NCI-H510A (cell line): ENCODE measurements at regions not wholly inside any gene's neighbourhood (a gene's known extent, or its start where the extent isn't known, plus 50 kb on each side); places are given as distances from the start of the nearest gene placed in this dataset.
"Not testable (repeated sequence)": the region's sequence is repeated elsewhere in the genome, so short reads cannot be mapped to it uniquely, and the experiment has no call there.

Experiments
- DNase-seq: peaks from one replicate; lab custom pipeline; 2025; lab: John Stamatoyannopoulos, UW

- no peak for DNase-seq
Measured at GRCh38 chr2:37570773-37571586, 100.5 kb downstream of the CDC42EP3 start.

DNA sequence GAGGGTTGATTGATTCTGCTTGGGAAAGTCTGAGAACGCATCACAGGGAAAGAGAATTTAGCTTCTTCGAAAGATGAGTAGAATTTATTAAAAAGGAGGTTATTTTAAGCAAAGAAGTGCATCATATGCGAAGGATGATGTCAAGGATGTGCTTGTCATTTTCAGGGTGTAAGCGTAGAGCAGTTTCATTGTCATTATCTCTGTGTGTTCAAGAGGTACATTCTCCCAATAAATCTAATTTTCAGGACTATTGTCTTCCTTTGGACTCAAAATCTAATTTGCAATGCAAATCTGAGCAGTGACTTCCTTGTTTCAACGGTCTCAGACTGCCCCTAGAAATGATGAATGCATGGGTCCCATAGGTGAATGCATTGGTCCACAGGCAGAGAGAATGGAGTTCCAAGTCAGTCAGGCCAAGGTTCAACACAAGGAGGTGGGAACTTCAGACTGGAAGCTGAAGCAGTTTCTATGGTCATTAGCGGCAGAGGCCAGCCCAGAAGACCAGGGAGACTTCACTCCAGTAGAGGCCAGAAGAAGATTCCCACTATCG lies 99.8 kb downstream of the CDC42EP3 start:
- no peak for DNase-seq

DNA sequence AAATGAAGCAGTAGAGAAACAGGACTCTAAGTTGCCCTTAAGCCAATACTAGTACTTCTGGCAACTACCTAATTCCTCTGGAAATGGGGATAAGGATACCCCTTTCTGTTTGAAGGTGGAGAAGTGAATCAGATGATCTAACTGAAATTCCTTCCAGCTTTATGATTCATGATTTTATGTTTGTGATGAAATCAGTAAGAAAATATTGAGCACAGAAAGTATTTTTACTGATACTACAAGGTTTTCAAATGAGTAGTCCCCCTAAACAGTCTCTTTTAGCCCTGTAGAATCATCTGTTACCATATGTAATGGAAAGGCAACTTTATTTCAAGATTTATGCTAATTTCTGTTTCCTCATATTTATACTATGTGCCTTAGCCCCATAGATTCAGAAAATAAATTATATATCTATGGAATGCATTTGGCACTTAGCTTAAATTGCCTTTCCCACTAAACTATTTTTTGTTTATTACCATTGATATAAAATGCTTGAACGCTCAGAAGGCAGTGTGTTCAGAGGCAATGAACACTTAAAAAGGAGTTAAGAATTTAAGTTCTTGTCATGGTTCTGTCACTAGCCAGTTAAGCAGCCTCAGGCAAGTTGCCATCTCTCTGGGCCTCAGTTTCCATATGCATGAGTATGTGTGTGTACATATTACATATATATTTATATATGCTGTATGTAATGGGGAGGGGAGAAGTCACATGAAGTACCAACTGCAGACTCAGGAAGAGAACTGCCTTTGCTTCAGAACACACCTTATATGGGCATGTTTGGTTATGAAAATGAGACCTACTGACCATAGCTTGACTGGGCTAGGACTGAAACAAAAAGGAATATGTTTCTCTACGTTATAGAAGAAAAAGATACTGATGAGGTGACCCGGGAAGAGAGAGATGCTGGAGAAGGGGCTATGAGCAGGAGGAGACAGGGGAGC lies 97.7 kb downstream of the CDC42EP3 start:
- no peak for DNase-seq

DNA sequence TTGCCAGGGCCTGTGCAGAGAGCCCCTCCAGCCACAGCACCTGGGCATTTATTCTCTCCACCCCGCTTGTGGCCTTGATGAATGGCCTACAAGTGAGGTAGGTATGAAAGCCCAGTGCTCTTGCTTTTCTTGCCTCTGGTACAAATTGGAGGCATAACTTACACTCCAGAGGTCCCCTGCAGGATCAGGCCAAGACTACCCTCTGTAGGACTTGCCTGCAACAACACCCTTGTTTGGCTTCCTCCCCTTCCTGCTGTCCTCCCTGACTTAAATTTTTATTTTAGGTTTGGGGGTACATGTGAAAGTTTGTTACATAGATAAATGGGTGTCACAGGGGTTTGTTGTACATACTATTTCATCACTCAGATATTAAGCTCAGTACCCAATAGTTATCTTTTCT lies 95.7 kb downstream of the CDC42EP3 start:
- no peak for DNase-seq

DNA sequence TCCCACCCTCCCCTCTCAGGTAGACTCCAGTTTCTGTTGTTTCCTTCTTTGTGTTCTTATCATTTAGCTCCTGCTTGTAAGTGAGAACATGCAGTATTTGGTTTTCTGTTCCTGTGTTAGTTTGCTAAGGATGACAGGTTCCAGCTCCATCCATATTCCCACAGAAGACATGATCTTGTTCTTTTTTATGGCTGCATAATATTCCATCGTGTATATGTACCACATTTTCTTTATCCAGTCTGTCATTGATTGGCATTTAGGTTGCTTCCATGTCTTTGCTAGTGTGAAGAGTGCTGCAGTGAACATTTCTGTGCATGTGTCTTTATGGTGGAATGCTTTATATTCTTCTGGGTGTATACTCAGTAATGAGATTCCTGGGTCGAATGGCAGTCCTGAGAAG lies 95.2 kb downstream of the CDC42EP3 start:
- DNase-seq: not testable (repeated sequence)

- no peak for DNase-seq
Measured at GRCh38 chr2:37576831-37577230, 94.6 kb downstream of the CDC42EP3 start.

GRCh38 chr2:37579192-37579713 lies 92.2 kb downstream of the CDC42EP3 start:
- no peak for DNase-seq

DNA sequence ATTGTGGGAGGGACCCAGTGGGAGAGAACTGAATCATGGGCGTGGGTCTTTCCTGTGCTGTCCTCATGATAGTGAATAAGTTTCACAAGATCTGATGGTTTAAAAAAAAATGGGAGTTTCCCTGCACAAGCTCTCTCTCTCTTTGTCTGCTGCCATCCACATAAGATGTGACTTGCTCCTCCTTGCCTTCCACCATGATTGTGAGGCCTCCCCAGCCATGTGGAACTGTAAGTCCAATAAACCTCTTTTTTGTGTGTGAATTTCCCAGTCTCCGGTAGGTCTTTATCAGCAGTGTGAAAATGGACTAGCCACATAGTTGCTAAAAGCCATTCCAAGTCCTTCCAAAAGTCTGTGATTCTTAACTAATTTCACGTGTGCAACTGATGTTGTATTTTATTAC lies 91.5 kb downstream of the CDC42EP3 start:
- not testable (repeated sequence) for DNase-seq

DNA sequence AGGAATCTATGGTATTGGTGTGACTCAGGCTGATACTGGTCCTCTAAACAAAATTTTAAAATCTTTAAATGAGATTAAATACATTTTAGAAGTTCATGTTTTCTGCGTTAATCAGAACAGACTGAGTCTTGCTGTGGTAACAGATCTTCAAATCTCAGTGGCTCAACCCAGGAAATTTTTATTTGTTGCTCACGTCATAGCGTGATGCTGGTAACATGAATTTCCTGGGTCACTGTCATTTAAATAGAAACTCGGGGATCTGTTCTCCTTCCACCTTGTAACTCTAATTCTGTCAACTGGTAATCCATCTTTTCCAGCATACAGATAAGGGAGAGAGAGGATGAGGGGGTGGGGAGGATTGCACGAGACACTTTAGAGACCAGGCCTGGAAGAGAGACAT lies 90.0 kb downstream of the CDC42EP3 start:
- no peak for DNase-seq

GRCh38 chr2:37582481-37583220 lies 88.8 kb downstream of the CDC42EP3 start:
- no peak for DNase-seq

DNA sequence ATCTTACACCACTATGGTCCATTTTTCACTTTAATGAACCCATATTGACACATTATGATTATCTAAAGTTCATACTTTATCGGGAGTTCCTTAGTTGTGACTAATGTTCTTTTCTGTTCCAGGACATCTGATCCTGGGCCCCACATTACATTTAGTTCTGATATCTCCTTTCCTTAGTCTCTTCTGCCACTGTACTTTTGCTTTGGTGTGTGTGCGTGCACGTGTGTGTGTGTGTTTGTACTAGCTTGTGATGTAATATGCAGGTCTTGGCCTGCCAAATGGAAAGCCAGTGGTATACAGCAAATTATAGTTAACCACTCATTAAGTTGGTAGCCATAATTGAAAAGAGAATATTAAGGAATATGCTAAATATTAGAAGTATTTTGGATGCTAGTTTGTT lies 88.0 kb downstream of the CDC42EP3 start:
- DNase-seq: no peak

DNA sequence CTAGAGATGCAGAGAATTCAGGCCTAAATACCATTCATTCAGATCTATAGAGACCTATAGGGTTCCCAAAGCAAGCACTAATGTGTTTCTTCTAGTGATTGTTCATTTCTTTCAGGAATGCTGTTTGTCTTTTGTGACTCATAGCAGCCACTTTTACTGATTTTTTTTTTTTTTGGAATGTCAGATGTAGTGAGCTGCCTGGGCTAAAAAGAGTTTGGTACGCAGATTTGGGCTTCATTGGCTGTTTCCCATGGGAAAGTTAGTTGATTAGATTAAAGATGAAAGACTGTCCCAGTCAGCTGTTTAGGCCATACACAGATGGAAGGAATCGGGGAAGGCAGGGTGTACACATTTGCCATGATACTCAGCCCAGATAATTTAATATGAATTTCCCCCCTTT lies 87.6 kb downstream of the CDC42EP3 start:
- no peak for DNase-seq

DNA sequence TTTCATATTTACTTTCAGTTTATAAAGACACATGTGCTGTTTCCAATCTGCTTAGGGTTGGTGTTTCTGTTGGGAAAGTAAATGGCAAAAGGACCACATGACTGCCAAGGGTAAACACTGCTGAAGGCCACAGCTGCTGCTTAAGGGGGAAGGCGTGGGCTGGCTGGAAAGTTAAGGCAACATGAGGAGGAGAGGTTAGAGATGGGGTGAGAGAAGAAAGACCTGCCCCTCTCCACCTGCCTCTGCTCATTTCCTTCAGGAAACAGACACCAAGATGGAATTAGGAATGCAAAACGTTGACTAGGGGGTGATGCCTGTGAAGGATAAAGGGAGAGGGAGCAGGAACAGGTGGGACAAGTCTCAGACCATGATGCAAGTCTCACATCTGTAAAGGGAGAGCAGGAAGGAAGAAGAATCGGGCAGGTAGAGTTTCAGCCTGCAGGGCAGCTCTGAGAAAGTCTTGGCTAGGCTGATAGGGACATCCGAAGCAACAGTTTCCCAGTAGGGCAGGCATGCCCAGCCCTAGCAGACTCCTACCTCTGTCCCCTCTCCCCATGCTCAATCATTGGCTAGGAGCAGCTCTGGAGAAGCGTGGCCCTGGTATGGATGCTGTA lies 86.0 kb downstream of the CDC42EP3 start:
- peak; percentile 73 for DNase-seq

DNA sequence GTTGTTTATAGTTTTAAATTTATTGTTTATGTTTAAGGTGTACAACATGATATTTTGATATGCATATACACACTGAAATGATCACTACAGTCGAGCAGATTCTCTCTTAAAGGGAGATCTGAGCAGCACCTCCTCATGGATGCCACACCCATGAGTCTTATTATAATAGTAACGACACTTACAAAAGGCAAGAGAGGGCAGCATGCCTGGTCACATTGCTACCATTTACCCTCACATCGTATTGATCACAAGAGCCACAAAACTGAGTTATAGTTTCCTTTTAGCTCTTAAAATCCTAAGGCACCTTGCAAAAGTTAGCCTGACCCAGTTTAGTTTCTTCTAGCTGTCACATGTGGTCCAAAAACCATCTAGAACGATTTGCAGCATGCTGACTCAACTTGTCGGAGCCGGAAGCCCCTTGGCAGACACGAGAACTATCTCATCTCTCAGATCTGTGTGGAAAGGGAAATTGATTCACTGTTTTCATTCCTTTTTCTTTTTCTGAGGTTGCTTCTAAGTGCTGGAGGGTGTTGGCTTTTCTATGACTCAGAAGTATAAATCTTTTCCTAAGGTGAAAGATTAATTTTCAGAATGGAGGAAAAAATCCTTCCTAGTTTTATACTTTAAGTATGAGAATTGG lies 85.3 kb downstream of the CDC42EP3 start:
- no peak for DNase-seq

DNA sequence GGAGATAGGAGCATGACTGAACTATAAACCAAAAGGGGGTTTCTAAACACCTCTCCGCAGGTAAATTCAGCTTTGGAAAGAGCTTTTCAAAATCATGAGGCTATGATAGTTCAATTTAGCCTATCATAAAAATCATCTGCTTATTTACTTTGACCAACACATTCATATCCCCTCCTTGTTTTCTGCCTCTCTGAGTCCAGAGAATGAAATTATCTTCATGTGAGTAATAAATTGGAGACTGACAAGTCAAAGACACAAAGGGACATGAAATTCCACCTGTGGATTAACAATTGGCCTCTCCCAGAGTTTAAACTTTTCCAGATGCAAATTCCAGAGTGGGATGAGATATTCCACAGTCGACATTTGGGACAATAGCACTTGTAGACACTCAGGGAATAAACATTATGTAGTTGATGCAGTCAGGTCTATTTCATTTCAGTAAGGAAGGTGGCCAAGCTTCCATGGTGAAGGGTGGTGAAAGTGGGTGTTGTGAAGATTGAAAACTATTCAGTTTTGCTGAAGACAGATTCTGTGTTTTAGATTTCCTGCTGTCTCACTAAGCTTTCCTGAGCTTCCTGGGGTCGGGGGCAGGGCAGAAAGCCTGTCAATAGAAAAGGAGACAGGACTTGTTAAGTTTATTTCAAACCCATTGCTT lies 84.7 kb downstream of the CDC42EP3 start:
- no peak for DNase-seq

DNA sequence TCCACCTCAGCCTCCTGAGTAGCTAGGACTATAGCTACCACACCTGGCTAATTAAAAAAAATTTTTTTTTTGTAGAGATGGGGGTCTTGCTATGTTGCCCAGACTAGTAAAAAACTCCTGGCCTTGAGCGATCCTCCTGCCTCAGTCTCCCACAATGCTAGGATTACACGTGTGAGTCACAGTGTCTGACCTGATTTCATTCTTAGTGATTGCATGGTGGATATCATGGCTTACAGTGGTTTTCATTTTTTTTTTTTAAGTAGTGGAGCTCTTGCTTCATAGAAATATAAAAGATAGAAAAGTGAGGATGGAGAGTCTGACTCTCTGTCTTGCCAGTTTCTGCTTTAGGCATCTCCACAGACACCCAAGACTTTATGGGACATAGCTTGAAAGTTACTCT lies 83.6 kb downstream of the CDC42EP3 start:
- DNase-seq: no peak

GRCh38 chr2:37588316-37588777 lies 83.1 kb downstream of the CDC42EP3 start:
- DNase-seq: peak; percentile 65

DNA sequence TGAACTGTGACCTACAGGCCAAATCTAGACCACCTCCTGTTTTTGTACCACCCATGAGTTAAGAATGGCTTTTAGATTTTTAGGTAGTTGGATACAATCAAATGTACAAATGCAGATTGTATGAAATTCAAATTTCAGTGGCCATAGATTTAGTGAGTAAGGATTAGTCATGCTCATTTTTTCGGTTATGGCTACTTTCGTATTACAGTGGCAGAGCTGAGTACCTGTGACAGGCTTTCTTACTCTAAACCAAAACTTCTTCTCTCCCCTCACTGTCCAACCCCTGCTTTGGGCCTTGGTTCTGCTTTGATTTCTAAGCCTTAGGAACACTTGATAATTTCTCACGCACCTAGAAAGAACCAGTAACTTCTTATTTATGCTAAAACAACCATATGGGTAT lies 82.1 kb downstream of the CDC42EP3 start:
- no peak for DNase-seq

DNA sequence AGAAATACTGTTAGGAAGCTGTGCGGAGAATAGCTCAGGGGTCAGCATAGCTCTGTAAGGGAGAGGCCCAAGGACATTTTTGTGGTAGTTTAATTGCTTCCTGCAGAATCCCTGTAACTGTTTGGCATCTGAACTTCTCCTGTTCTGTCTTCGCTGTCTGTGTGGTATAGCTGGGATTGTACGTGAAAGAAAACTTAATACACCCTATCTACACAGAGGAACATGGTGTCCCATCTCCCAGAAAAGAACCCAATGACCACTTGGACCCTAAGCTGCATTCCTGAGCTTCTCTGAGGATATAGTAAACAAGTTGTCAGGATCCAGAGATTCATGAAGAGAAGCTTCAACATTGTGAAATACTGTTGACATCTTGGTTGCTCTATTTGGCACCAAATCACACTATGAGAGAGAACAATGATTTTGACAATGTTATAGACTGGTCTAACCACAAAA lies 81.3 kb downstream of the CDC42EP3 start:
- DNase-seq: no peak
